DMS114 treated with DMSO at 0.1 percent for 48 hours (cell line): ENCODE measurements at regions not wholly inside any gene's neighbourhood (a gene's known extent, or its start where the extent isn't known, plus 50 kb on each side); places are given as distances from the start of the nearest gene placed in this dataset.

Source experiments
- DNase-seq: peaks from one replicate; lab custom pipeline; 2025; ENCODE audit not compliant: unreplicated experiment; lab: John Stamatoyannopoulos, UW

DNA sequence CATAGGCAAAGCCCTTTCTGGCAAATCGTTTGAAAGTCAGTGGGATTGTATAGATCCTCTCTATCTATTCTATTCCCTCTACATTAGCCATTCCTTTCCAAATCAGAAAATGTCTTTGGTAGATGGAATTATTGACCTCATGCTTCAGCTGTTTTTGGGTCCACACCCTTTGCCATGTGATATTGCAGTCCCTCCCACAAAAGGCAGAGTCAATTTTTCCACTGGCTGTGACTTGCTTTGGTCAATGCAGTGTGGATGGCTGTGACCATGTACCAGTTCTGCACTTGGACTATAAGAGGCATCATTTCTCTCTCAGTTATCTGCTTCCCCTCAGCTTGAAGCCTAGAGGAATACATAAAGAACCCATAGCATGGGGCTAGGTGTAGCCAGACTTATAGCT is 332.9 kb downstream of the PTEN start:
- DNase-seq, result no peak

DNA sequence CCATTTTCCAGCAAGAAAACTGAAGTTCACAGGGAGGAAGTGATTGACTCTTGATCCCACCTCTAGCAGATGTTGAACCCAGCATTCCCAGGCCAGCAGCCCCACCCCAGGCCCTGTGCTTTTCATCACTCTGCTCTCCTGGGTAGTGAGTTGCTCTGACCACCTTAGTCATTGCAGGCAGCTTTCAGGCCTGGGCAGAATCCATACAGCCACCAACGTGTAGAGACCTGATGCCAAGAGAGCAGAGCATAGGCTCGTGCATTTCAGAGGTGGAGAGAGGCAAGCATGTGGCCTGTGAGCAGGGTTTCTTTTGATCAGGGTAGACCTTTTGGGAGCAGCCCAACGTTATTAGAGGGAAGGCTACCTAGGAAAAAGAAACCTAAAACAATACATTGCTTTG is 334.6 kb downstream of the PTEN start:
- no peak for DNase-seq

DNA sequence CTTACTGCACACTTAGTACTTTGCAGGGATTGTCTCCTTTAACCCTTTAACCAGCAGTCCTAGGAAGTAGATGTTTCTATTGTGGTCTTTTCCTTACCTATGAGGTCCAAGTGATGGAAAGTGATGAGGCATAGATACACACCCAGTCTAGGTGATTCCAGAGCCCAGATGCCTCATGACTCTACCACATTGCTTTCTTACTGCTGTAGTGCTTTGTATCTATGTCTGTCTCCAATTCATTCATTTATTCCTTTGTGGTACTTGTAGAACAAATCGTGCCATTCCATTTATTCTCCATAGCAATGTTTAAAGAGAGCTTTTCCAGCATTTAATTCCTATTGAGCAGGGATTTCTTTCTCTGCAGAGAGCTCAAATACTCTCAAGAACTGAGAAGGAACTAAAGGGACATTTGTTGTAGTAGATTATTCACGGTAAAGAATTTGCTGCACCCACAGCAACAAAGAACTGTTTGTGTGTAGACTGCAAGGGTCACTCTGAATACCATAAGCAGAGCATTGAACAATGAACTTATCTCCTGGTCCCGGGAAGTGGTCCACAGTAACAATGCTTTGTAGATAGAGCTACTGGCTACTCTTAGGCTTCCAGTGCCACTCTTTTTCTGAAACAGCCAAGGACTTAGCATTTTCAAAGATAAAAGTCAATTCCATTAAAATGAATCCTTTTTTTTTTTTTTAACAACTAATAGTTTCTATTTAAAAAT is 337.0 kb downstream of the PTEN start:
- DNase-seq, result no peak

- DNase-seq, result no peak
Measured at GRCh38 chr10:88205842-88206446, 342.5 kb downstream of the PTEN start.

GRCh38 chr10:88207121-88207546 is 343.7 kb downstream of the PTEN start:
- no peak for DNase-seq

GRCh38 chr10:88209231-88209630 is 345.8 kb downstream of the PTEN start:
- DNase-seq, result no peak

GRCh38 chr10:88209837-88210561 is 346.6 kb downstream of the PTEN start:
- DNase-seq, result no peak

- no peak for DNase-seq
Measured at GRCh38 chr10:88211230-88211629, 347.8 kb downstream of the PTEN start.

- DNase-seq, result no peak
Measured at GRCh38 chr10:88212069-88212468, 348.6 kb downstream of the PTEN start.

GRCh38 chr10:88213065-88213605 is 349.7 kb downstream of the PTEN start:
- DNase-seq, result no peak

DNA sequence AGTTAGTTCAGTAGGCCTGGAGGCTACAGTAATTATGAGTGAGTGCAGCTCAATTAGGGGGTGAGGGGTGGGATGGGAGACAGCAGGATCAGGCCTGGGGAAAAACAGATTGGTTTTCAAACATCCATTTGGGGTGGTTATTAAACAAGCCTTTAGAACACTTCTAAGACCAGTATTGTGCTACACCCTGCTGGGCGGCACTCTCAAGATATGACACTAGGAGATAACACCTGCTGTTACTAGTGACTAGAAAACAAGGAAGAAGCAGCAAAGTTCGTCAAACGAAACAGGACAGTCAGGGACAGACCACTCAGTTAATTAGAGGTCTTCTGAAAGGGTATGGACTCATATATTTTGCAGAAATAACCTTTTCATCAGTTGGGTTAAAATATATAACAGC is 353.6 kb downstream of the PTEN start:
- DNase-seq, result no peak

DNA sequence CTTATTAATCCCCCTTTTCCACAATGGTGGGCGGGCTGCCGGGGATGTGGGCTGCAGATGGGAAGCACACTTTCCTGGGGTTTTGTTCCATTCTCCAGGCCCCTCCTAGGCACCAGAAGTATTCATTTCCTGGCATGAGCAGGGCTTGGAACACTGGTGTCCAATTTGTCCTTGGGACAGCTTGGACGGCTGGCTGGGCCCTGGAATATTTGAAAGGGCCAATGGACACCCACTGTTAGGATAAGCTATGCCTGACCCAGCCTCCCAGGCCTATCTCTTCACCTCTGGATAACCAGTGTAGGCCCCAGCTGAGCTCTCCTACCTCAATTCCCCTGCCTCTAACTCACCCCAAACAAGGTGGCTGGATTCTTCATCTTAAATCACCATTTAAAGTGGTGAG is 354.9 kb downstream of the PTEN start:
- DNase-seq, result no peak

- no peak for DNase-seq
Measured at GRCh38 chr10:88219753-88220152, 356.3 kb downstream of the PTEN start.

DNA sequence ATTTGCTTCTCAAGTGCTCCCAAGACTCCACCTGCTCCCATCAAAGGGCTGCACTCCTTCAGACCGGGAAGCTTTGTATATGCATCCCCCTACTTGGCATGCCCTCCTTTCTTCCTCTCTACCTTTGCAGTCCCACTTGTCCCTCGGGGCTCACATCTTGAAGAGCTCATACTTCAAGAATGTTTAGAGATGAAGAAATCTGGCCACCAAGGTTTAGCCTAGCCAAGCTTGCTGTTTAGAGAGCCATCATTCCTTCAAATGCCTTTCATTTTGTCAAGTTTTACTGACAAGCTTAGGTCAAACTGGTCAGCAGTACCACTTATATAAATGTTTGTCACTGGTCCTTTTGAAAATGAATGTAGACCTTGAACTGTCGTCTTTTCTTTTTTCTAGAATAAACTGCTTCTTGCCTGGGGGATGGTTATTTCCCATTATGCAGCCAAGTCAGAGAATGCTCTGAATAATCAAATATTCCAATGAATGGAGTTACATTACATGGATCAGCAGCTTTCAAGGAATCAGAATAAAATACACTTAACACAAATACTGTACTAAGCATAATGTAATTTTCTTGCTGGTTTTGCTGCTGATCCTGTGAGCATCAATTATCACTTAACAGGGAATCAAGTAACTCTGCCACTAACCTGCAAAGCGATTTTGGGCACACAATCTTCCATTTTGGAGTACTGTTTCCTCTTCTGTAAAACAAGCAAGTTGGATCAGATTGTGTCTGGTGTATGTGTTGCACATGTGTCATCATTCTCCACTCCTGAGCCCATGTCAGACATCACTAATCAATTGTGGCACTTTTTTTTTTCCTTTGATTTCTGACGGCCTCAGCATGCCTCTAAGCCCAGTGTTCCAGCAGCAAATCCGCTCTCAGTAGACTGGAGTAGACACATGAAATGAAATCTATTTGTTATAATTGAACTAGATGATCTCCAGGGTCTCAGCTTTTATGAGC is 357.9 kb downstream of the PTEN start:
- DNase-seq, result no peak

GRCh38 chr10:88222881-88223280 is 359.5 kb downstream of the PTEN start:
- no peak for DNase-seq
